ENCODE measurements at regions not wholly inside any gene's neighbourhood (a gene's known extent, or its start where the extent isn't known, plus 50 kb on each side); places are given as distances from the start of the nearest gene placed in this dataset.

DNA sequence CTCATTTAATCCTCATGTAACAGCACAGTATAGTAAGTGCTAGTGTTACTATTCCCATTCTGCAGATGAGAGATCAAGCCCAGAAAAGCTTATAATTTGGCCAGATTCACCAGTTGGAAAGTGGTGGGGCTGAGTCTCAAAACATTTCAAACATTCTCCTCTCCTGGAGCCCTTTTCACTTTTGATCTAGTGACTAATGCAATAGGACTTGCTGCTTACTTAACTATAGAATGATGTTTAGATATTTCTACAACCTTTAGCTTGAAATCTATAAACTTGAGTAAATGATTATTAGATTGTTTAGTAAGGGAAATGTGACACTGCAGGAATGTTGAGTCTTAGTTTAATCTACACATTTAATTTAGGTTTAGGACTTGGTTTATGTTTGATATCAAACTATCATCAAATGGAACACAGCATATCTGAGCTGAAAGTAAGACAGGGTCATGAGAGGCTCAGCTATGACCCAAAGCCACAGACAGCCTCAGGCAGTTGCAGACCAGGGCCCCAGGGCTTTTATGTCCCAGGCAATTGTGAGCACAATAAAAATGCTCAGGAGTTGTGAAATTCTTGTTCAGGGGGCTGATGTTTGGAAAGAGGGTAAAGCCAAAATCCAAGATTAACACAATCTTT is 199.5 kb upstream of the HS3ST1 start:
- TF ChIP-seq POLR2A (IDR thresholded peaks at IDR 0.05; ENCODE audit: borderline replicate concordance, extremely low read depth, insufficient read depth, insufficient read length) (no peak), JUND (IDR thresholded peaks at IDR 0.05) (no peak), POLR2AphosphoS5 (IDR thresholded peaks at IDR 0.05; ENCODE audit: low read depth, low read length) (no peak), ZNF274 (IDR thresholded peaks at IDR 0.05; ENCODE audit: low read depth, low read length) (no peak), ZFX (IDR thresholded peaks at IDR 0.05) (no peak), EZH2phosphoT487 (IDR thresholded peaks at IDR 0.05; ENCODE audit: borderline replicate concordance) (no peak), EGR1 (IDR thresholded peaks at IDR 0.05; ENCODE audit: low read depth) (no peak), RAD21 (IDR thresholded peaks at IDR 0.05; ENCODE audit: low read depth) (no peak)
- TF ChIP-seq, protein P1, sequence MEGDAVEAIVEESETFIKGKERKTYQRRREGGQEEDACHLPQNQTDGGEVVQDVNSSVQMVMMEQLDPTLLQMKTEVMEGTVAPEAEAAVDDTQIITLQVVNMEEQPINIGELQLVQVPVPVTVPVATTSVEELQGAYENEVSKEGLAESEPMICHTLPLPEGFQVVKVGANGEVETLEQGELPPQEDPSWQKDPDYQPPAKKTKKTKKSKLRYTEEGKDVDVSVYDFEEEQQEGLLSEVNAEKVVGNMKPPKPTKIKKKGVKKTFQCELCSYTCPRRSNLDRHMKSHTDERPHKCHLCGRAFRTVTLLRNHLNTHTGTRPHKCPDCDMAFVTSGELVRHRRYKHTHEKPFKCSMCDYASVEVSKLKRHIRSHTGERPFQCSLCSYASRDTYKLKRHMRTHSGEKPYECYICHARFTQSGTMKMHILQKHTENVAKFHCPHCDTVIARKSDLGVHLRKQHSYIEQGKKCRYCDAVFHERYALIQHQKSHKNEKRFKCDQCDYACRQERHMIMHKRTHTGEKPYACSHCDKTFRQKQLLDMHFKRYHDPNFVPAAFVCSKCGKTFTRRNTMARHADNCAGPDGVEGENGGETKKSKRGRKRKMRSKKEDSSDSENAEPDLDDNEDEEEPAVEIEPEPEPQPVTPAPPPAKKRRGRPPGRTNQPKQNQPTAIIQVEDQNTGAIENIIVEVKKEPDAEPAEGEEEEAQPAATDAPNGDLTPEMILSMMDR (IDR thresholded peaks at IDR 0.05 in 2 of 3, conservative IDR thresholded peaks at IDR 0.05 in 1 of 3; ENCODE audit: borderline replicate concordance in 1 of 3, insufficient read depth in 1 of 3, low read depth in 2 of 3, low read length in 2 of 3), result no peak
- TF ChIP-seq, protein P2, sequence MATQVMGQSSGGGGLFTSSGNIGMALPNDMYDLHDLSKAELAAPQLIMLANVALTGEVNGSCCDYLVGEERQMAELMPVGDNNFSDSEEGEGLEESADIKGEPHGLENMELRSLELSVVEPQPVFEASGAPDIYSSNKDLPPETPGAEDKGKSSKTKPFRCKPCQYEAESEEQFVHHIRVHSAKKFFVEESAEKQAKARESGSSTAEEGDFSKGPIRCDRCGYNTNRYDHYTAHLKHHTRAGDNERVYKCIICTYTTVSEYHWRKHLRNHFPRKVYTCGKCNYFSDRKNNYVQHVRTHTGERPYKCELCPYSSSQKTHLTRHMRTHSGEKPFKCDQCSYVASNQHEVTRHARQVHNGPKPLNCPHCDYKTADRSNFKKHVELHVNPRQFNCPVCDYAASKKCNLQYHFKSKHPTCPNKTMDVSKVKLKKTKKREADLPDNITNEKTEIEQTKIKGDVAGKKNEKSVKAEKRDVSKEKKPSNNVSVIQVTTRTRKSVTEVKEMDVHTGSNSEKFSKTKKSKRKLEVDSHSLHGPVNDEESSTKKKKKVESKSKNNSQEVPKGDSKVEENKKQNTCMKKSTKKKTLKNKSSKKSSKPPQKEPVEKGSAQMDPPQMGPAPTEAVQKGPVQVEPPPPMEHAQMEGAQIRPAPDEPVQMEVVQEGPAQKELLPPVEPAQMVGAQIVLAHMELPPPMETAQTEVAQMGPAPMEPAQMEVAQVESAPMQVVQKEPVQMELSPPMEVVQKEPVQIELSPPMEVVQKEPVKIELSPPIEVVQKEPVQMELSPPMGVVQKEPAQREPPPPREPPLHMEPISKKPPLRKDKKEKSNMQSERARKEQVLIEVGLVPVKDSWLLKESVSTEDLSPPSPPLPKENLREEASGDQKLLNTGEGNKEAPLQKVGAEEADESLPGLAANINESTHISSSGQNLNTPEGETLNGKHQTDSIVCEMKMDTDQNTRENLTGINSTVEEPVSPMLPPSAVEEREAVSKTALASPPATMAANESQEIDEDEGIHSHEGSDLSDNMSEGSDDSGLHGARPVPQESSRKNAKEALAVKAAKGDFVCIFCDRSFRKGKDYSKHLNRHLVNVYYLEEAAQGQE (IDR thresholded peaks at IDR 0.05; ENCODE audit: low read depth), result no peak
- TF ChIP-seq, protein P3, sequence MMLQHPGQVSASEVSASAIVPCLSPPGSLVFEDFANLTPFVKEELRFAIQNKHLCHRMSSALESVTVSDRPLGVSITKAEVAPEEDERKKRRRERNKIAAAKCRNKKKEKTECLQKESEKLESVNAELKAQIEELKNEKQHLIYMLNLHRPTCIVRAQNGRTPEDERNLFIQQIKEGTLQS (IDR thresholded peaks at IDR 0.05), result no peak
